HEK293T (cell line): ENCODE measurements at regions not wholly inside any gene's neighbourhood (a gene's known extent, or its start where the extent isn't known, plus 50 kb on each side); places are given as distances from the start of the nearest gene placed in this dataset.
"Not testable (repeated sequence)": the region's sequence is repeated elsewhere in the genome, so short reads cannot be mapped to it uniquely, and the experiment has no call there.

Source experiments
- CTCF ChIA-PET: fragments of 350-600 bp; formaldehyde crosslinking; extraction: SDS; loops from one replicate; lab custom pipeline; 2021; ENCODE audit warnings: antibody characterized with exemption, inconsistent platforms; lab: Yijun Ruan, JAX
- POLR2A ChIA-PET: fragments of 350-600 bp; formaldehyde crosslinking; extraction: SDS; loops from one replicate; lab custom pipeline; 2020; ENCODE audit warnings: antibody characterized with exemption, inconsistent platforms; lab: Yijun Ruan, JAX
- DNase-seq: peaks from one replicate; pipeline ENCODE4 v3.0.0; 2012; ENCODE audit warnings: mixed read lengths; ENCODE audit errors: extremely low spot score
- ARNT ChIP-seq: fragments of 450-650 bp; IDR thresholded peaks from 2 replicates; pipeline ENCODE4 v1.6.1; 2017; ENCODE audit warnings: mild to moderate bottlenecking
- BHLHE40 ChIP-seq: fragments of 450-650 bp; IDR thresholded peaks from 2 replicates; pipeline ENCODE4 v1.6.1; 2016; ENCODE audit warnings: mild to moderate bottlenecking, moderate library complexity, borderline replicate concordance
- CTBP1 ChIP-seq: fragments of 450-650 bp; IDR thresholded peaks from 2 replicates; pipeline ENCODE4 v1.6.1; 2016; ENCODE audit warnings: borderline replicate concordance
- ELF4 ChIP-seq: fragments of 450-650 bp; IDR thresholded peaks from 2 replicates; pipeline ENCODE4 v1.6.1; 2017; ENCODE audit warnings: antibody characterized with exemption
- FOXA1 ChIP-seq: fragments of 450-650 bp; IDR thresholded peaks from 2 replicates; pipeline ENCODE4 v1.6.1; 2016; ENCODE audit warnings: mild to moderate bottlenecking
- FOXK2 ChIP-seq: fragments of 450-650 bp; IDR thresholded peaks from 2 replicates; pipeline ENCODE4 v1.6.1; 2016; ENCODE audit warnings: mild to moderate bottlenecking
- FOXM1 ChIP-seq: fragments of 450-650 bp; IDR thresholded peaks from 2 replicates; pipeline ENCODE4 v1.6.1; 2017; ENCODE audit warnings: mild to moderate bottlenecking, borderline replicate concordance
- HDGF ChIP-seq: fragments of 450-650 bp; IDR thresholded peaks from 2 replicates; pipeline ENCODE4 v1.6.1; 2017; ENCODE audit warnings: antibody characterized with exemption, borderline replicate concordance
- L3MBTL2 ChIP-seq: fragments of 450-650 bp; conservative IDR thresholded peaks from 2 replicates; pipeline ENCODE4 v1.6.1; 2016; ENCODE audit warnings: mild to moderate bottlenecking
- LEF1 ChIP-seq: fragments of 450-650 bp; IDR thresholded peaks from 2 replicates; pipeline ENCODE4 v1.6.1; 2017; ENCODE audit warnings: mild to moderate bottlenecking, borderline replicate concordance
- NFRKB ChIP-seq: fragments of 450-650 bp; IDR thresholded peaks from 2 replicates; pipeline ENCODE4 v1.6.1; 2016; ENCODE audit warnings: mild to moderate bottlenecking, moderate library complexity
- PKNOX1 ChIP-seq: fragments of 450-650 bp; IDR thresholded peaks from 2 replicates; pipeline ENCODE4 v1.6.1; 2016
- SP1 ChIP-seq: fragments of 450-650 bp; IDR thresholded peaks from 2 replicates; pipeline ENCODE4 v1.6.1; 2017
- SUZ12 ChIP-seq: fragments of 450-650 bp; IDR thresholded peaks from 2 replicates; pipeline ENCODE4 v1.6.1; 2016; ENCODE audit warnings: mild to moderate bottlenecking
- TARDBP ChIP-seq: fragments of 450-650 bp; IDR thresholded peaks from 2 replicates; pipeline ENCODE4 v1.6.1; 2016
- ZNF384 ChIP-seq: fragments of 450-650 bp; IDR thresholded peaks from 2 replicates; pipeline ENCODE4 v1.6.1; 2016

- TF ChIP-seq SUZ12 (no peak), TARDBP (no peak), ELF4 (no peak), L3MBTL2 (no peak), HDGF (no peak), NFRKB (no peak), BHLHE40 (no peak), ZNF384 (no peak), CTBP1 (no peak), LEF1 (no peak), ARNT (no peak), FOXM1 (no peak), FOXK2 (no peak), FOXA1 (no peak), SP1 (no peak), PKNOX1 (no peak)
- ChIA-PET POLR2A (no interaction called here), CTCF (no interaction called here)
- no peak for DNase-seq
These were observed 423.2 kb downstream of the RWDD3 start for GRCh38 chr1:95657248-95657647.

- ChIA-PET CTCF (no interaction called here), POLR2A (no interaction called here)
- TF ChIP-seq TARDBP (no peak), ELF4 (no peak), ZNF384 (no peak)
- DNase-seq, result no peak
These were observed 425.2 kb downstream of the RWDD3 start for GRCh38 chr1:95659166-95659565.

- DNase-seq, result no peak
- ChIA-PET CTCF (no interaction called here), POLR2A (no interaction called here)
- TF ChIP-seq HDGF (no peak), ZNF384 (no peak), ARNT (no peak), PKNOX1 (no peak)
These were observed 425.6 kb downstream of the RWDD3 start for GRCh38 chr1:95659588-95659987.

GRCh38 chr1:95660736-95661135, 426.7 kb downstream of the RWDD3 start:
- POLR2A ChIA-PET, result no interaction called here
- no peak for DNase-seq
- TF ChIP-seq BHLHE40, result no peak
- TF ChIP-seq SUZ12, result no peak
- TF ChIP-seq SP1, result no peak
- TF ChIP-seq CTBP1, result no peak
- no peak for TF ChIP-seq FOXK2
- no peak for TF ChIP-seq L3MBTL2
- no peak for TF ChIP-seq PKNOX1
- TF ChIP-seq ZNF384, result no peak
- no peak for TF ChIP-seq FOXA1
- TF ChIP-seq ARNT, result no peak
- TF ChIP-seq FOXM1, result no peak
- TF ChIP-seq TARDBP, result no peak
- CTCF ChIA-PET, result no interaction called here

GRCh38 chr1:95663530-95663929, 429.5 kb downstream of the RWDD3 start:
- CTCF ChIA-PET, DNase-seq, POLR2A ChIA-PET: not testable (repeated sequence)

GRCh38 chr1:95668165-95668564, 434.2 kb downstream of the RWDD3 start:
- CTCF ChIA-PET, result no interaction called here
- POLR2A ChIA-PET, result no interaction called here
- DNase-seq, result no peak
- TF ChIP-seq SUZ12 (no peak), HDGF (no peak), LEF1 (no peak), TARDBP (no peak), PKNOX1 (no peak)

- CTCF ChIA-PET, DNase-seq, POLR2A ChIA-PET: not testable (repeated sequence)
These were observed 435.6 kb downstream of the RWDD3 start for GRCh38 chr1:95669638-95670037.

- POLR2A ChIA-PET, result no interaction called here
- no peak for DNase-seq
- CTCF ChIA-PET, result no interaction called here
- TF ChIP-seq BHLHE40 (no peak), ZNF384 (no peak), PKNOX1 (no peak), HDGF (no peak), NFRKB (no peak), FOXA1 (no peak), ELF4 (no peak), TARDBP (no peak), ARNT (no peak), SP1 (no peak), CTBP1 (no peak), FOXK2 (no peak), SUZ12 (no peak), FOXM1 (no peak), L3MBTL2 (no peak), LEF1 (no peak)
These were observed 437.1 kb downstream of the RWDD3 start for GRCh38 chr1:95671098-95671497.
